GM12878 (cell line): ENCODE measurements at regions not wholly inside any gene's neighbourhood (a gene's known extent, or its start where the extent isn't known, plus 50 kb on each side); places are given as distances from the start of the nearest gene placed in this dataset.

Experiments used
- ATAC-seq: fragments of 200-7000 bp; cut with Tn5 transposase; 3 replicates; pipeline ENCODE4 v1.9.1; 2020; ENCODE audit warnings: mild to moderate bottlenecking, moderate library complexity
- BruUV-seq: library from RNA; stranded (reverse); fragments of 400-500 nt; replicated peaks from 2 replicates; lab custom pipeline; 2021; lab: Mats Ljungman, UMichigan
- CTCF ChIA-PET: fragments of 300-600 bp; sonication (Branson Sonifier 250); formaldehyde crosslinking; extraction: SDS; loops from one replicate; lab custom pipeline; 2021; ENCODE audit warnings: inconsistent platforms; lab: Yijun Ruan, JAX
- POLR2A ChIA-PET: fragments of 350-600 bp; formaldehyde crosslinking; extraction: SDS; loops from one replicate; lab custom pipeline; 2021; ENCODE audit warnings: inconsistent platforms; lab: Charles Lee
- RAD21 ChIA-PET: fragments of 300-600 bp; sonication (Branson Sonifier 250); formaldehyde crosslinking; loops from one replicate; lab custom pipeline; 2023; ENCODE audit warnings: antibody characterized with exemption; ENCODE audit not compliant: unreplicated experiment; lab: Charles Lee
- SMC1A ChIA-PET: fragments of 300-600 bp; sonication (Branson Sonifier 250); formaldehyde crosslinking; loops from one replicate; lab custom pipeline; 2023; ENCODE audit not compliant: unreplicated experiment, uncharacterized antibody; lab: Charles Lee
- DNase-seq: peaks from one replicate; pipeline ENCODE4 v3.0.0-alpha.2; 2011; ENCODE audit warnings: low read depth, low spot score
- FAIRE-seq: peaks from 3 replicates; lab custom pipeline; 2011; peaks lifted over from hg19 to GRCh38; lab: Jason Lieb, UNC
- H2AFZ ChIP-seq: 2 replicates; pipeline ENCODE4 v1.6.0; 2011; ENCODE audit warnings: low read depth, low read length, control low read depth; ENCODE audit not compliant: control insufficient read depth
- H3K27ac ChIP-seq: 2 replicates; pipeline ENCODE4 v1.5.1; 2011; ENCODE audit warnings: control low read depth; ENCODE audit not compliant: control insufficient read depth, insufficient read depth
- H3K27me3 ChIP-seq, 2 experiments: replicated peaks in 1 of 2; 2 replicates each; pipeline versions ENCODE4 v1.6.0 to v1.6.1; 2011; ENCODE audit warnings: low read length in 1 of 2; ENCODE audit not compliant: control insufficient read depth in 2 of 2, insufficient read depth in 2 of 2
- H3K36me3 ChIP-seq, 2 experiments: 2 replicates each; pipeline ENCODE4 v1.5.1; 2011; ENCODE audit warnings: low read length in 1 of 2; ENCODE audit not compliant: control insufficient read depth in 2 of 2, insufficient read depth in 2 of 2
- H3K4me1 ChIP-seq: 2 replicates; pipeline ENCODE4 v1.6.1; 2011; ENCODE audit warnings: mild to moderate bottlenecking, low read length, moderate library complexity, mixed read lengths; ENCODE audit not compliant: control insufficient read depth, insufficient read depth
- H3K4me2 ChIP-seq: 2 replicates; pipeline ENCODE4 v1.6.0; 2011; ENCODE audit warnings: control low read depth; ENCODE audit not compliant: control insufficient read depth, insufficient read depth
- H3K4me3 ChIP-seq: fragments of 200-600 bp; sonication (generic); 2 replicates; pipeline ENCODE4 v1.5.1; 2016
- H3K79me2 ChIP-seq: 2 replicates; pipeline ENCODE4 v1.6.0; 2011; ENCODE audit warnings: low read length; ENCODE audit not compliant: control insufficient read depth, insufficient read depth
- H3K9ac ChIP-seq: 2 replicates; pipeline ENCODE4 v1.8.0; 2011; ENCODE audit warnings: low read length, control low read depth, mixed read lengths; ENCODE audit not compliant: control insufficient read depth, insufficient read depth
- H3K9me3 ChIP-seq: replicated peaks from 3 replicates; pipeline ENCODE4 v1.5.1; 2011; ENCODE audit warnings: mild to moderate bottlenecking, low read length; ENCODE audit not compliant: control insufficient read depth, insufficient read depth
- H4K20me1 ChIP-seq: 2 replicates; pipeline ENCODE4 v1.6.0; 2011; ENCODE audit not compliant: control insufficient read depth, insufficient read depth
- BCL3 ChIP-seq: IDR thresholded peaks from 2 replicates; pipeline ENCODE4 v1.6.1; 2011; ENCODE audit warnings: borderline replicate concordance, low read depth, mild to moderate bottlenecking, moderate library complexity, low read length; ENCODE audit not compliant: insufficient read depth, poor library complexity, severe bottlenecking
- E2F4 ChIP-seq: IDR thresholded peaks from 2 replicates; pipeline ENCODE4 v1.6.1; 2012; ENCODE audit warnings: low read depth, low read length, improper control_type of control experiment
- ESRRA ChIP-seq: IDR thresholded peaks from 2 replicates; pipeline ENCODE4 v1.6.1; 2012; ENCODE audit warnings: mild to moderate bottlenecking, low read length, improper control_type of control experiment
- POLR2A ChIP-seq: IDR thresholded peaks from 2 replicates; pipeline ENCODE4 v1.6.1; 2011; ENCODE audit warnings: low read depth, mild to moderate bottlenecking, low read length
- POLR2AphosphoS2 ChIP-seq: IDR thresholded peaks from 2 replicates; pipeline ENCODE4 v1.6.1; 2011; ENCODE audit warnings: low read depth, mild to moderate bottlenecking, low read length, improper control_type of control experiment, moderate library complexity
- SKIL ChIP-seq: fragments of 450-650 bp; IDR thresholded peaks from 2 replicates; pipeline ENCODE4 v1.6.1; 2017; ENCODE audit warnings: mild to moderate bottlenecking, low read depth, inconsistent platforms; ENCODE audit not compliant: poor library complexity, severe bottlenecking
- SMC3 ChIP-seq: IDR thresholded peaks from 2 replicates; pipeline ENCODE4 v1.6.1; 2011; ENCODE audit warnings: low read length, improper control_type of control experiment, borderline replicate concordance
- SP1 ChIP-seq: IDR thresholded peaks from one replicate; pipeline ENCODE4 v1.6.1; 2011; ENCODE audit warnings: low read depth, low read length
- SUPT20H ChIP-seq: IDR thresholded peaks from 2 replicates; pipeline ENCODE4 v1.6.1; 2011; ENCODE audit warnings: low read depth, mild to moderate bottlenecking, low read length, moderate library complexity, borderline replicate concordance; ENCODE audit not compliant: control insufficient read depth
- WRNIP1 ChIP-seq: IDR thresholded peaks from 2 replicates; pipeline ENCODE4 v1.6.1; 2011; ENCODE audit warnings: low read depth, low read length, improper control_type of control experiment, borderline replicate concordance
- ZBTB11 ChIP-seq: fragments of 450-650 bp; formaldehyde crosslinking; IDR thresholded peaks from 2 replicates; pipeline ENCODE4 v1.5.0; 2022; ENCODE audit warnings: mild to moderate bottlenecking, missing genetic modification characterization
- ZZZ3 ChIP-seq: IDR thresholded peaks from 2 replicates; pipeline ENCODE4 v1.6.1; 2011; ENCODE audit warnings: low read depth; ENCODE audit not compliant: control insufficient read depth, insufficient read length
- WGBS: methylation state at CpG from one replicate; pipeline ENCODE4 v1.1.6; 2016; ENCODE audit warnings: low lambda C conversion rate; ENCODE audit not compliant: insufficient replicate concordance, insufficient coverage; ENCODE audit errors: missing lambda C conversion rate; 5-methylcytosine and 5-hydroxymethylcytosine counted together
- in situ Hi-C: fragments of 300-500 bp; cut with MboI; formaldehyde crosslinking; loops from 9 replicates; pipeline ENCODE4 v1.14.3; 2018; ENCODE audit warnings: mixed read lengths
- intact Hi-C: fragments of 100-400 bp; cut with micrococcal nuclease; formaldehyde crosslinking; loops from one replicate; pipeline ENCODE4 v1.14.2; 2022; ENCODE audit not compliant: unreplicated experiment

- H3K27me3 ChIP-seq: no peaks in the 10 kb centered on the region
- no peaks in the 10 kb centered on the region for H4K20me1 ChIP-seq
- no peak overlapping the region for H3K9ac ChIP-seq
- DNase-seq: no peak
- WGBS: 45% methylated on average over 4 of the region's 4 CpGs
- no peak overlapping the region for H3K27ac ChIP-seq
- CTCF ChIA-PET: no interaction called here
- no peak for ATAC-seq
- H3K4me1 ChIP-seq: no peaks in the 10 kb centered on the region
- H3K36me3 ChIP-seq: no peaks in the 10 kb centered on the region
- intact Hi-C loops: no loop called here
- H3K4me2 ChIP-seq: no peak overlapping the region
- FAIRE-seq: no peak
- POLR2A ChIA-PET: no interaction called here
- no peaks in the 10 kb centered on the region for H3K79me2 ChIP-seq
- TF ChIP-seq E2F4: no peak
- TF ChIP-seq SMC3: no peak
- TF ChIP-seq SUPT20H: no peak
- no peak for TF ChIP-seq ZBTB11 (CRISPR knock-in tag)
- no peak for TF ChIP-seq POLR2AphosphoS2
- TF ChIP-seq BCL3: no peak
- TF ChIP-seq WRNIP1: no peak
- TF ChIP-seq POLR2A: no peak
- TF ChIP-seq SKIL: no peak
- no peak for TF ChIP-seq ESRRA
- TF ChIP-seq ZZZ3: no peak
- no peak for TF ChIP-seq SP1
- TF ChIP-seq, all 136 proteins: peak for 0
- RAD21 ChIA-PET: no interaction called here
- BruUV-seq: no TSS peak
- Histone ChIP-seq H2AFZ (no peak overlapping the region), H3K9me3 (no peaks in the 10 kb centered on the region), H3K4me3 (no peak overlapping the region)
- in situ Hi-C loops: no loop called here
- SMC1A ChIA-PET: no interaction called here
Measured at GRCh38 chr5:5551499-5551898, 129.0 kb downstream of the ICE1 start.
